Activated CD4-positive, alpha-beta T cell treated with anti-CD3 and anti-CD28 coated beads for 24 hours (primary cell): ENCODE measurements at regions not wholly inside any gene's neighbourhood (a gene's known extent, or its start where the extent isn't known, plus 50 kb on each side); places are given as distances from the start of the nearest gene placed in this dataset.
"Not testable (repeated sequence)": the region's sequence is repeated elsewhere in the genome, so short reads cannot be mapped to it uniquely, and the experiment has no call there.

Experiments used
- DNase-seq, 2 donors: peaks; one replicate each; pipeline ENCODE4 v3.0.0-alpha.2; 2020; ENCODE audit warnings: low read depth in 2 of 2

- no peak for DNase-seq
Observed at GRCh38 chr3:16076564-16076963, 97.9 kb upstream of the GALNT15 start.

DNA sequence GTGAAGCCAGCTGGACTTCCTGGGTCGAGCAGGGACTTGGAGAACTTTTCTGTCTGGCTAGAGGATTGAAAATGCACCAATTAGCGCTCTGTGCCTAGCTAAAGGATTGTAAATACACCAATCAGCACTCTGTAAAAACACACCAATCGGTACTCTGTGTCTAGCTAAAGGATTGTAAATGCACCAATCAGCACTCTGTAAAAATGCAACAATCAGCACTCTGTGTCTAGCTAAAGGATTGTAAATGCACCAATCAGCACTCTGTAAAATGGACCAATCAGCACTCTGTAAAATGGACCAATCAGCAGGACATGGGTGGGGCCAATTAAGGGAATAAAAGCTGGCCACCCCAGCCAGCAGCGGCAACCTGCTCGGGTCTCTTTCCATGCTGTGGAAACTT, 97.3 kb upstream of the GALNT15 start:
- not testable (repeated sequence) for DNase-seq

GRCh38 chr3:16077681-16078080, 96.8 kb upstream of the GALNT15 start:
- not testable (repeated sequence) for DNase-seq

GRCh38 chr3:16079519-16079918, 95.0 kb upstream of the GALNT15 start:
- no peak for DNase-seq

- no peak for DNase-seq
Observed at GRCh38 chr3:16081661-16082060, 92.8 kb upstream of the GALNT15 start.

DNA sequence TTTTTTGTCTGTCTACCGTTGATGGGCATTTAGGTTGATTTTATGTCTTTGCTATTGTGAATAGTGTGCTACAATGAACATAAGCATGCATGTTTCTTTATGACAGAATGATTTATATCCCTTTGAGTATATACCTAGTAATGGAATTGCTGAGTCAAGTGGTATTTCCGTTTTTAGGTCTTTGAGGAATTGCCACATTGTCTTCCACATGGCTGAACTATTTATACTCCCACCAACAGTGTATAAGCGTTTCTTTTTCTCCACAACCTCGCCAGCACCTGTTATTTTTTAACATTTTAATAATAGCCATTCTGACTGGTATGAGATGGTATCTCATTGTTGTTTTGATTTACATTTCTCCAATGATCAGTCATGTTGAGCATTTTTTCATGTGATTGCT, 89.6 kb upstream of the GALNT15 start:
- no peak for DNase-seq

DNA sequence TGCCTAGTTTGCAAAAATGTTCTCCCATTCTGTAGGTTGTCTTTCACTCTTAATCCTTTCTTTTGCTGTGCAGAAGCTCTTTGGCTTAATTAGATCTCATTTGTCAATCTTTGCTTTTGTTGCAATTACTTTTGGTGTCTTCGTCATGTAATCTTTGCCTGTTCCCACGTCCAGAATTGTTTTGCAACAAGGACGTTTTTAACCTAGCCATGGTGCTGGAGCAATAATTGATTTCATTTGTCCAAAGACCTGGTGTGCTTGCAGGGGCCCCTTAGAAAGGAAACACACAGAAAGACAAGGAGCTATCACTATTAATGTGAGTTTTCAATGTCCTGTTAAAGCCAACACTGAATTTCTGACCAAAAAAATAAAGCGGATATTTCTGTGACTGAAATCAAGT, 89.1 kb upstream of the GALNT15 start:
- no peak for DNase-seq

DNA sequence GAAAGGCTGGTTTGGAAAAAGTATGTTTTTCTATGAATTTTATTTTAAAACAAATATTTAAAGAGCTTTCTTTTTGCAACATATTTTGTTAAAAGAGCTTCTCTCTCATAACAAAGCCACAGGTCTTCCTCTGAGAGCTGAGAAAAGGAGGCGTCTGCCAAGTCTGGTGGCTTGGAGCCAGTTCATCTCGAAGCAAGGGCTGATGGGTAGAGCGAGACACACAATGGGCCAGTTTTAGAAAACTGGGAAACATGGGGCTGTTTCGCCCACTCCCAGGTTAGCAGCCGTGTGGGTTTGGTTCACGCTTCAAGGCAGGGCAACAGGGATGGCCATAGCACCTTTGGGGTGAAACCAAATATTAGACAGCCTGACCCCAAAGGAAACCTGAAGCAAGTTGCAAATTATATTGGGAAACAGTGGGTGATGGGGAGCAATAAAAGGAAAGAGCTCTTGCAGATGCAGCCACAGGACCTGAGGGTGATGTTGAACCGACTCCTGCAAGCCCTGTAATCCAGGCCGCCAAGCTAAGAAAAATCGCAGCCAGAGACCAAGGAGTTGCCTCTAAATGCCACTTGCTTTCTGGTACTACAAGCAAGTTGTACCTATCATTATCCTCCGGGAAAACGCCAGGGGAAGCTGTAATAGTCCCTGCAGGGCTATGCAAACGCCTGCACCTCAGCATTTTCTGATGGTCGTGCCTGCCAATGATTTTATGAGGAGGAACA, 88.4 kb upstream of the GALNT15 start:
- DNase-seq: no peak

DNA sequence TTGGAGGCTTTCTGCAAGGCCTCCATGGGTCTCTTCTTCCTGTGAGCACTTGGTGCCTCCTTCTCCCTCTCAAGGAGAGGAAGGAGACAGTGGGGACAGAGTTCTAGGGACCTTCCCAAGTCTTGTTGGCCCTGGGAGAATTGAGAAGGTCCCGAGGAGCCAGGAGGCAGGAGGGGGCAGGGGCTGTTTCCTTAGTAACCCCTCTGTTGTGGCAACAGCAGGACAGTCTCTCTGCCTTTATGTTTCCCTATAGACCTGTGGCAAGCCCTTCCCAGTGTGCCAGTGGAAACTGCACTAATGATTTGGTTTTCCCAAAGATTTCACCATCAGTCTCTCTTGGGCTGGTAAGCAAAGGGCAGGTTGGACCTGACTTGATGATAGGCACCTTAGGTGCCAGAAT, 87.8 kb upstream of the GALNT15 start:
- no peak for DNase-seq

DNA sequence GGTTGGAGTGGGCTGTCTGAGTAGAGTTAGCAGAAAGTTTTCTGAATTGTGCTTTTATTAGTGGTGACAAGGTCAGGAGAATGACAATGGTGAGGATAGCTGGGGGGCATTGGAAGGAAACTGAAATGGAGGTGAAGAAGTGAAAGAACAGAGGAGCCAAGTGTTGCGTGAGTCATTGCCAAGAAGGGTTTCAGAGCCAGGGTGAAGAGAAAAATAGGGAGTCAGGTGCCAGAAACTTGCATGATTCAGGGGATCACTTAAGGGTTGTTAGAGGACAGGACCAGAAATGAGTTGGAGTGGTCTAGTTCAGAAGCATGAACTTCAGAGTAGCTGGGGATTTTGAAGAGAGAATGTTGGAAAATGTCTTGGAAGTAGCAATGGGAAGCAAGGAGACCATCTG, 86.0 kb upstream of the GALNT15 start:
- DNase-seq: no peak

DNA sequence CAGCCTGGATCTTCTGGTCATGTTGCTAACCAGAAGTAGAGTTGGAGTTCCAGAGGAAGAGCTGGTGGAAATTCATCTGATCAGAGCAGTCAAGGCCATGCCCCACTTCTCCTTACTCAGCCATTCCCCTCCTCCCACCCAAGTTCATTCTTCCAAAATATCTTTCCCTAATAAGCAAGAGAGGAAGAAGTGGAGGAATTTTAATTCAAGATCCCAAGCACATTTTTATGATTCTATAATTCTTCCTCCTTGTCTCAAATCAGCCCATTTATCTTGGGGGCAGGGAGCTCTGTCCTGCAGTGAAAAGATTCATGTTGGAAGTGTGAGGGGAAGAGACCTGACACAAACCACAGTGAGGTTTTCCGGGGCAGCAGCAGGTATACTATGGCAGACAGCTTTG, 85.0 kb upstream of the GALNT15 start:
- no peak for DNase-seq

DNA sequence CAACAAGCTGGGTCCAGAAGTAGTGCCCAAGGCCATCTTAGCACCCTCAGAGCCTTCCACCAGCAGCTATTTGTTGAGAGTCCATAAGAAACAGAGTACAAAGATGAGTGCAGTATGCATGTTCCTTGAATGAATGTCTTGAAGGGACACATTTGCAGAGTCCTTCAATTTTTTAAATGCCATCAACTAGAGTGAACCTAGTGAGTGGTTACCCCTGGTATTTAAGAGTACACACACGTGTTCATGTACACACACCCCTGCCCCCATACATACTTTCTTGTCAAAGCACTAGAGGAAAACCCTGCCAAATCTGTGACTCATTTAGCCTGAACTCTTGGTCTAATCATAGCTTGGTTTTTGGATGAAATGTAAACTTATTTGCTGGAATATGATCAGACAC, 84.5 kb upstream of the GALNT15 start:
- DNase-seq: no peak

- no peak for DNase-seq
Observed at GRCh38 chr3:16090706-16091105, 83.8 kb upstream of the GALNT15 start.

- DNase-seq: no peak
Observed at GRCh38 chr3:16092923-16093322, 81.6 kb upstream of the GALNT15 start.

GRCh38 chr3:16101295-16102186, 72.9 kb upstream of the GALNT15 start:
- DNase-seq: no peak

DNA sequence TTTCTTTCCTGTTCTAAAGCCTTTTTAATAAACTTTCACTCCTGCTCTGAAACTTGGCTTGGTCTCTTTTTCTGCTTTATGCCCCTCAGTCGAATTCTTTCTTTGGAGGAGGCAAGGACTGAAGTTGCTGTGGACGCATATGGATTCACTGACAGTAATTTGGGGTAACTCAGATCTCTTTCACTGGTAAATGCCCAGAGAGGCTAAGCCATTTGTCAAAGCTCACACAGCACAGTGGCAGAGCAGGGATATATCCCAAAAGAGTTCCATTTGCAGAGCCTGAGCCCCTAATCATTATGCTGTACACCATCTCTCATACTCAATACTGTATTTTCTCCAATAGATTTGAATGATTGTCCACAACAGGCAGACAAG, 72.3 kb upstream of the GALNT15 start:
- DNase-seq: no peak

GRCh38 chr3:16102905-16103364, 71.5 kb upstream of the GALNT15 start:
- no peak for DNase-seq

GRCh38 chr3:16103472-16103871, 71.0 kb upstream of the GALNT15 start:
- DNase-seq: no peak

- no peak for DNase-seq
Observed at GRCh38 chr3:16104156-16104555, 70.3 kb upstream of the GALNT15 start.

DNA sequence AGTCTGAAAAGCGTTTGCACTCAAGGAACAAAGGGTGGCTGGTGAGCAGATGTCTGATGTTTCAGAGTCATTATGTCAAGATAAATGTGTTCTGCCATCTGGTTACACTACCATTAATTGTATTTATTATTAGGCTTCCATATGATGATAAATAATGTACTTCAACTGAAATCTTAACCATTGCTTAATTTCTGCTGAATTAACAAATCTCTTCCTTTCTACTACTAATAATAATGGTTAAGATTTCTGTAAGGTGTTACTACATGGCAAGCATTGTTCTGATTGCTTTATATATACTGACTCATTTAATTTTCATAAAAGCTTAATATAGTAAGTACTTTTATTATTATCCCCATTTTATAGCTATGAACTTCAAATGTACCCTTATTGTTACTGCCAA, 68.4 kb upstream of the GALNT15 start:
- no peak for DNase-seq

DNA sequence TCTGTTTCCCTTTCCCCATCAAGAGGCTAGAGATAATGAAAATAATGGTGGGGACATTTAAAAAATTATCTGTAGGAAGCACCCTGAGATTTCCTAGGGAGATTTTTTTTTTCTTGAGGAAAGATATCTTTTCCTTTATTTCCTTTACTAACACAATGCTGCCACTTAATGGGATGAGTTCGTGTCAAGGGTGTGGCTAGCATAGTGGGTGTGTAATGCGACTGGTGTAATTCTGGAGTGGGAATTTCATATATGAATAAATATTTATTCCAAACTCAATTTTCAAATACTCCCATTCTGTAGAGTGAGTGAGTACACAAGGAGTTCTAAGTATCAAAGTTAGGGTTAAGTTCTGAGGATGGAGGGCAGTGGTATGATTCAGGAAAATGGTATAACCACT, 66.1 kb upstream of the GALNT15 start:
- no peak for DNase-seq

DNA sequence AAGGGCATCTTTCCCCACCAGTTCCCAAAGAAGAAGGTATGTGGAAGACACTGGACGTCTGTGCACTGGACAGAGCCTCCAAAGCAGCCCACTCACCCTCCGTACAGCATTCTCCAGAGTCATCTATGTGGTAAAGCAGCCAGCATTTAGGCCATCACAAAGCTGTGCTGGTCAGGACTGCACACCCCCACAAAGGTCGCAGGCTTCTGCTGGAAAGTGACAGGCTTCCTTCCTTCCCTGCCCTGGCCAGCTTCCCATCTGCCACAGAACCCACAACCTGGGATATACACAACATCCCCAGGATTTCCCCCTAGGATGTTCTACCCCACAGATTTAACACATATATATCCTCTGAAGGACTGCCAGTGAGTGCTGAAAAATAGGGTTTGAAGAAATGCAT, 64.6 kb upstream of the GALNT15 start:
- DNase-seq: no peak

DNA sequence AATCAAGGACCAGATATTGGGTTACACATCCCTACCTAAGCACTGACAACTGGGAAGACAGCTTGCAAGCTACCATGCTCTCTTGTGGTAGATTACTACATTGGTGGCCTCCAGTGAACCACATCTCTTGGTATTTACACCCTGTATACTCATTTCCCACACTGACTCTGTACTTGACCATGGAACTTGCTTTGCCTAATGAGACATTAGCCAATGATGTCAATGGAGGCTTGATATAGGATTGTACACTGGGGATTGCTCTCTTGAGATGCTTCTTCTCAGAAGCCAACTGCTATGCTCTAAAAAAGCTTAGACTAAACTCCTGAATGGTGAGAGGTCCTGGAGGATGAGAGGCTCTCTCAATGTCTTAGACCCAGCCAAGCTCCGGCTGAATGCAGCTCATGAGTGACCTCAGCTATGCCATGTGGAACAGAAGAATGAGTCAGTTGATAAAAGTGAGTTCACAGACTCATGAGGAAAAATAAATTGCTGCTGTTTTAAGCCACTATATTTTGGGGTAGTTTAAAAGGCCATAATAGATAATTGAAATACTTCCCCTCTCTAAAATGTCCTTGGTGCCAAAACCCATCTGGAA, 61.5 kb upstream of the GALNT15 start:
- DNase-seq: no peak
